Right atrium auricular region (tissue), 2 donors: ENCODE measurements at regions not wholly inside any gene's neighbourhood (a gene's known extent, or its start where the extent isn't known, plus 50 kb on each side); places are given as distances from the start of the nearest gene placed in this dataset.

Source experiments
- DNase-seq: peaks from one replicate; pipeline ENCODE4 v3.0.0-alpha.2; 2019; ENCODE audit warnings: low spot score
- H3K27ac ChIP-seq, 2 donors: fragments of 200-600 bp; sonication (generic); 1 replicate in 1 of 2; 2 replicates in 1 of 2; pipeline ENCODE4 v1.5.1; 2016 to 2019
- H3K27me3 ChIP-seq, 2 donors: fragments of 200-600 bp; sonication (generic); one replicate each; pipeline versions ENCODE4 v1.5.1 to v1.6.0; 2017 to 2019
- H3K36me3 ChIP-seq: fragments of 200-600 bp; sonication (generic); one replicate; pipeline ENCODE4 v1.5.1; 2016
- H3K4me1 ChIP-seq, 2 donors: fragments of 200-600 bp; sonication (generic); one replicate each; pipeline versions ENCODE4 v1.5.1 to v1.6.0; 2017 to 2019
- H3K4me3 ChIP-seq, 2 donors: fragments of 200-600 bp; sonication (generic); 1 replicate in 1 of 2; 2 replicates in 1 of 2; pipeline ENCODE4 v1.5.1; 2017 to 2019; ENCODE audit warnings: mild to moderate bottlenecking in 1 of 2, moderate library complexity in 1 of 2
- H3K9me3 ChIP-seq, 2 donors: fragments of 200-600 bp; sonication (generic); one replicate each; pipeline ENCODE4 v1.5.1; 2019
- CTCF ChIP-seq, 2 donors: fragments of 200-600 bp; sonication (generic); IDR thresholded peaks; one replicate each; pipeline ENCODE4 v1.5.1; 2019; ENCODE audit warnings: antibody characterized with exemption in 2 of 2

- H3K4me3 ChIP-seq, result peak overlapping the region in 1 of 2 donors; percentile 19
- H3K36me3 ChIP-seq, result no peaks in the 10 kb centered on the region
These were observed 55.2 kb downstream of the FOS start for GRCh38 chr14:75333606-75334548.

GRCh38 chr14:75334549-75335051 is 56.0 kb downstream of the FOS start:
- no peak for DNase-seq
- no peaks in the 10 kb centered on the region for H3K27me3 ChIP-seq
- H3K27ac ChIP-seq, result peak overlapping the region; percentile 14 to 65
- H3K4me3 ChIP-seq, result peak overlapping the region in 1 of 2 donors; percentile 19
- H3K36me3 ChIP-seq, result no peaks in the 10 kb centered on the region
- peaks cover 0 to 5% of the 10 kb centered on the region in 2 donors for H3K9me3 ChIP-seq
- TF ChIP-seq CTCF (IDR thresholded peaks at IDR 0.05), result no peak
- H3K4me1 ChIP-seq, result peaks cover 0 to 24% of the 10 kb centered on the region in 2 donors

More at GRCh38 chr14:75333606-75334548, 55.2 kb downstream of the FOS start:
- peak; percentile 69 for DNase-seq
- Histone ChIP-seq H3K27me3 (no peaks in the 10 kb centered on the region), H3K4me1 (peaks cover 0 to 17% of the 10 kb centered on the region in 2 donors), H3K27ac (peak overlapping the region; percentile 14 to 65), H3K9me3 (peaks cover 0 to 5% of the 10 kb centered on the region in 2 donors)
- TF ChIP-seq CTCF (IDR thresholded peaks at IDR 0.05), result no peak

DNA sequence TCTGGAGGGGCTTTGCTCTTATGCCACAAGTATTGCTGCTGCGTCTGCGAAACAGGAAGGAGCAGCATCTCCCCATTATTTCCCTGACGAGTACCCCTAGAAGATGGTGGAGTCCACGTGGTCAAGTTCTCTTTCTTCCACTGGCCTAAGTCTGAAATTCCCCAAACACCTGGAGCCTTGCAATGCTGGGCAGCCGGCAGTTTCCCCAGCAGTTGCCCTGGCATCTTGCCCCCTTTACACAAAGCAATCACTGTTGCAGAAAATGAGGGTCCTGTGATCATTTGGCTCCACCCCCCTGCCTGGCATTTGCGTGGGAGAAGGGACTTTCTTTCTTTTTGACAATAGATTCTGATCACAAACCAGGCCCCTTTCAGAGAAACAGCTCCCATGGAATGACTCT is 56.9 kb downstream of the FOS start:
- H3K9me3 ChIP-seq, result peaks cover 0 to 5% of the 10 kb centered on the region in 2 donors
- no peak for DNase-seq
- no peak overlapping the region for H3K4me3 ChIP-seq
- H3K36me3 ChIP-seq, result no peaks in the 10 kb centered on the region
- no peak for TF ChIP-seq CTCF (IDR thresholded peaks at IDR 0.05)
- peaks cover 0 to 34% of the 10 kb centered on the region in 2 donors for H3K4me1 ChIP-seq
- H3K27me3 ChIP-seq, result no peaks in the 10 kb centered on the region
- H3K27ac ChIP-seq, result no peak overlapping the region

- Histone ChIP-seq H3K4me1 (peaks cover 0 to 55% of the 10 kb centered on the region in 2 donors), H3K27ac (peak overlapping the region in 1 of 2 donors; percentile 93), H3K4me3 (no peak overlapping the region), H3K36me3 (no peaks in the 10 kb centered on the region), H3K9me3 (peaks cover 0 to 5% of the 10 kb centered on the region in 2 donors), H3K27me3 (no peaks in the 10 kb centered on the region)
- DNase-seq, result no peak
- TF ChIP-seq CTCF (IDR thresholded peaks at IDR 0.05), result no peak
These were observed 59.8 kb downstream of the FOS start for GRCh38 chr14:75338398-75338797.

DNA sequence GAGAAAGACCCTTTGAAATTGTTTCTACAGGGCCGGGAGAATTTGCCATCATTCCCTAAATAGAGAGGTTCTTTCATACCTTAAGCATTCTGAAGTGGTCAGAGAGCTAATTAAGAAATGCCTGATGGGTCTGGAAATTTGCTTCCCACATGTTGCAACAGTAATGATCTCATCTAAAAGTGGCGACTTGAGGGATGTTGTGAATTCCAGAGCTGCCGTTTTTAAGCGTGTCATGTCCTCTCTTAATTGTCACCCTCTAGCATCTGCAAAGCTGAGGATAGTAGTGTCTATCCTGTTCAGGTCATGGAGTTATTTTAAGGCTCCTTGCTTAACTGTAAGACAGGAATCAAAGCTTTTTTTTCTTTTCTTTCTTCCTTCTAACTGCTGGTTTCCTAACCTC is 60.4 kb downstream of the FOS start:
- Histone ChIP-seq H3K4me1 (peaks cover 0 to 55% of the 10 kb centered on the region in 2 donors), H3K27ac (peak overlapping the region; percentile 88 to 93)

More for the DNA sequence above, 60.4 kb downstream of the FOS start:
- Histone ChIP-seq H3K4me3 (no peak overlapping the region), H3K9me3 (peaks cover 0 to 5% of the 10 kb centered on the region in 2 donors), H3K36me3 (no peaks in the 10 kb centered on the region), H3K27me3 (no peaks in the 10 kb centered on the region)
- no peak for TF ChIP-seq CTCF (IDR thresholded peaks at IDR 0.05)
- no peak for DNase-seq
